Thoracic aorta (tissue), 2 donors: ENCODE measurements at regions not wholly inside any gene's neighbourhood (a gene's known extent, or its start where the extent isn't known, plus 50 kb on each side); places are given as distances from the start of the nearest gene placed in this dataset.

Experiments
- ATAC-seq: fragments of 150-250 bp; one replicate; pipeline ENCODE4 v1.8.0; 2017; ENCODE audit warnings: low read depth; ENCODE audit not compliant: insufficient number of reproducible peaks, low FRiP score
- DNase-seq: peaks from one replicate; pipeline ENCODE4 v3.0.0-alpha.2; 2020; ENCODE audit warnings: low spot score
- H3K27ac ChIP-seq, 2 donors: fragments of 200-600 bp; sonication (generic); 1 replicate in 1 of 2; 2 replicates in 1 of 2; pipeline ENCODE4 v1.5.1; 2016; ENCODE audit warnings: mild to moderate bottlenecking in 2 of 2, moderate library complexity in 2 of 2
- H3K27me3 ChIP-seq: fragments of 200-600 bp; sonication (generic); replicated peaks from 2 replicates; pipeline ENCODE4 v1.6.0; 2016; ENCODE audit warnings: mild to moderate bottlenecking; ENCODE audit not compliant: insufficient read depth
- H3K36me3 ChIP-seq: fragments of 200-600 bp; sonication (generic); one replicate; pipeline ENCODE4 v1.5.1; 2016
- H3K4me1 ChIP-seq, 2 donors: fragments of 200-600 bp; sonication (generic); 1 replicate in 1 of 2; 2 replicates in 1 of 2; pipeline versions ENCODE4 v1.5.1 to v1.6.0; 2016; ENCODE audit warnings: low read depth in 2 of 2, mild to moderate bottlenecking in 1 of 2; ENCODE audit not compliant: control insufficient read depth in 1 of 2
- H3K4me3 ChIP-seq: fragments of 200-600 bp; sonication (generic); 2 replicates; pipeline ENCODE4 v1.5.1; 2016; ENCODE audit warnings: mild to moderate bottlenecking
- H3K9me3 ChIP-seq: fragments of 200-600 bp; sonication (generic); 2 replicates; pipeline ENCODE4 v1.5.1; 2016
- TF ChIP-seq, protein P1 (sequence below): fragments of 200-600 bp; sonication (generic); IDR thresholded peaks from one replicate; pipeline ENCODE4 v1.5.1; 2019; ENCODE audit warnings: antibody characterized with exemption

DNA sequence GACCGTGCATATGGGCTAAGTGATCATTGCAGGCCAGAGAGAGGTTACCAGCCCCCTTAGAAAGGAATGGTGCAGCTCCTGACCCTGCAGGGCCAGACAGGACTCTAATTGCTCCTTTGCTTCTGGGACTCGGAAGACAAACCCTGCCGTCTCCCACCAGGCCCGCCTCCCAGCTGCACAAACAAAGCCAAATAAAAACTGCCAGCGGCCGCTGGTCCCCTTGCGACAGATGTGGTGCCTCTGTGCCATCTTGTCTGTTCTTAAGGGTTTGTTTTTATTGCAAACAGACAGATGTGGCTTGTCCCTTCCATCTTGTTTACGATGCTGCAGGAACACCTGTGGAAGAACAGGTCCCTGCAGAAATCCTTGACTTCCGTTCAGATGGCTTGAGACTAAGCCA lies 434.4 kb upstream of the TSHZ3 start:
- ATAC-seq = no peak
- Histone ChIP-seq H3K9me3 (no peaks in the 10 kb centered on the region), H3K27me3 (no peaks in the 10 kb centered on the region), H3K4me1 (no peaks in the 10 kb centered on the region), H3K4me3 (no peak overlapping the region), H3K36me3 (no peaks in the 10 kb centered on the region), H3K27ac (no peak overlapping the region)
- TF ChIP-seq, protein P1, sequence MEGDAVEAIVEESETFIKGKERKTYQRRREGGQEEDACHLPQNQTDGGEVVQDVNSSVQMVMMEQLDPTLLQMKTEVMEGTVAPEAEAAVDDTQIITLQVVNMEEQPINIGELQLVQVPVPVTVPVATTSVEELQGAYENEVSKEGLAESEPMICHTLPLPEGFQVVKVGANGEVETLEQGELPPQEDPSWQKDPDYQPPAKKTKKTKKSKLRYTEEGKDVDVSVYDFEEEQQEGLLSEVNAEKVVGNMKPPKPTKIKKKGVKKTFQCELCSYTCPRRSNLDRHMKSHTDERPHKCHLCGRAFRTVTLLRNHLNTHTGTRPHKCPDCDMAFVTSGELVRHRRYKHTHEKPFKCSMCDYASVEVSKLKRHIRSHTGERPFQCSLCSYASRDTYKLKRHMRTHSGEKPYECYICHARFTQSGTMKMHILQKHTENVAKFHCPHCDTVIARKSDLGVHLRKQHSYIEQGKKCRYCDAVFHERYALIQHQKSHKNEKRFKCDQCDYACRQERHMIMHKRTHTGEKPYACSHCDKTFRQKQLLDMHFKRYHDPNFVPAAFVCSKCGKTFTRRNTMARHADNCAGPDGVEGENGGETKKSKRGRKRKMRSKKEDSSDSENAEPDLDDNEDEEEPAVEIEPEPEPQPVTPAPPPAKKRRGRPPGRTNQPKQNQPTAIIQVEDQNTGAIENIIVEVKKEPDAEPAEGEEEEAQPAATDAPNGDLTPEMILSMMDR = no peak
- DNase-seq = no peak

DNA sequence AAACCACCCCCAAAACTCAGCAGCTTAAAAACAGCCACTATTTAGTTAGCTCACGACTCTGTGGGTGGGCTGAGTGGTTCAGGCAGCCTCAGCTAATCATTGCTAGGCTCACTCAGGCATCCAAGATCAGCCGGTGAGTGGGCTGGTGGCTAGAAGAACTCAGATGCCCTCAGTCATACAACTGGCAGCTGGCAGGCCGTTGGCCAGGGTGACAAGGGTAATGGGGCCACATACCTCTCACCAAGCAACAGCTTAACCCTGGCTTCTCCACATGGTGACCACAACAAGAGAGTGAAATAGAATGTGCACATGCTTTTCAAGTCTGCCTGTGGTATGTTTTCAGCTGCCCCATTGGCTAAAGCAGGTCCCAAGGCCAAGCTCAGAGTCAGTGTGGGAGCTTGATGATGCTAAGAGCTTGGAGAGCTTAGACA lies 435.4 kb upstream of the TSHZ3 start:
- no peaks in the 10 kb centered on the region for H3K9me3 ChIP-seq
- no peaks in the 10 kb centered on the region for H3K27me3 ChIP-seq
- ATAC-seq = no peak
- H3K36me3 ChIP-seq = no peaks in the 10 kb centered on the region
- H3K4me1 ChIP-seq = no peaks in the 10 kb centered on the region
- H3K4me3 ChIP-seq = no peak overlapping the region
- TF ChIP-seq, protein P1 = no peak
- no peak overlapping the region for H3K27ac ChIP-seq
- DNase-seq = no peak

DNA sequence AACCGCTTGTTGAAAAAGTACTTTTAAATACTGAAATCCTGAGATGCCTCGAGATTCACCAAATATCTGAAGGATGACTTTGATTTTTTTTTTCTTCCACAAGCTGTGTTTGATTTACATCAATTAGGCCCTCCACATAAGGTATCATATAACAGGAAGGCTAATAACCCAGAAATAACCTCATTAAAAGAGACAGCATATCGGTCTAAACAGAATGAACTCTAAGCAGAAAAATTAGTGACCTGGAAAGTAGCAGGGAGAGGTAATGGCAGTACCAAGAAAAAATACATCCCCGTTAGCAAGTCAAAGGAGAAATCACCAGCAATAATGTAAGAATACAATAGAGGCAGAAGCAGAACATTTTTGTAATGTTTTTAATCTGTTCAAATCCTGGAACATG lies 452.4 kb upstream of the TSHZ3 start:
- no peak overlapping the region for H3K4me3 ChIP-seq
- H3K36me3 ChIP-seq = no peaks in the 10 kb centered on the region
- TF ChIP-seq, protein P1 = no peak
- H3K4me1 ChIP-seq = no peaks in the 10 kb centered on the region
- no peaks in the 10 kb centered on the region for H3K27me3 ChIP-seq
- H3K27ac ChIP-seq = no peak overlapping the region
- no peaks in the 10 kb centered on the region for H3K9me3 ChIP-seq
- no peak for DNase-seq
- ATAC-seq = no peak

DNA sequence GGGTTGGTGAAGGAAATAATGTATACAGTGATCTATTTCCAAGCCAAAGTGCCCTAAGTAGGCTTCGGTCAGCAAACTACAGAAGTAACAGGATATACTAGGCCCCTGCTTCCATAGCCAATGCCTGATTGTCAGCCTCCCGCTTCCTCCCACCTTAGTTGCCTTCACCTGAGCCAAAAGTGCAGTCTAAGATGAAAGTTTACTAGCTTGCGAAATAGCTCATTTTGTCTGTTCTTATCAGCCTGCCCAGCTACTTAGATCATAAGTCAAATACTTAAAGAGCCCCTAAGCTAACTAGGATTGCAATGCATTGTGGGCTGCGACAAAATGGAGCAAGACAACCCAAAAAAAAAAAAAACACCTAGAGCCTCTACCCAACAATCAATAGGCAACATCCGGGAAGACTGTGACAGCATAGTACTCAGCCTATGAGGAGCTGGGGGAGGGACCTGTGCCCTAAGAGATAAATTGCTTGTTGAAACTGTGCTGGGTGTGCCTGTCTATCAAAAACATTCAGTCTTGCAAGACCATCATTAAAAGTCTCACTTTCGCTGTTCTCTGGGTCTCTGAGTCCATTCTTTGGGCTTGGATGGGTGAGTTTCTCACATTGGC lies 454.7 kb upstream of the TSHZ3 start:
- no peaks in the 10 kb centered on the region for H3K36me3 ChIP-seq
- no peaks in the 10 kb centered on the region for H3K27me3 ChIP-seq
- H3K27ac ChIP-seq = no peak overlapping the region
- no peak overlapping the region for H3K4me3 ChIP-seq
- TF ChIP-seq, protein P1 = no peak
- DNase-seq (no peak), ATAC-seq (no peak)
- no peaks in the 10 kb centered on the region for H3K4me1 ChIP-seq
- H3K9me3 ChIP-seq = no peaks in the 10 kb centered on the region

DNA sequence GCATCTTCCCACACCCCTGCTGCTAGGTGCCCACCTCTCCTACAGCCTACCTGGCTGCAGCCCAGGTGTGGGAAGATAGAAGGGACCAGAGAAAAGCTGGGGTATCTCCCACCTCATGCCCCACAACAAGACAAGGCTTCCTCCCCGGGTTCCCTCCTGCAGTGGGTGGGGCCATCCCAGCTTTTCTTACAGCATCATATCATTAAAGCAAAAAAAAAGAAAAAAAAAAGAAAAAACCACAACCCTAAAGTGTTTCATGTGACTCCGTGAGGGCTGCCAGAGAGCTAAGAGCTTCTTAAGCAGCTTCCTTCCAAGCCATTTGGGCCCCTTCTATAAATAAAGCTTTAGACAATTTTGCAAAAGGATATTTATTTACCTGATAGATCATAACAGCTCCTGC lies 455.4 kb upstream of the TSHZ3 start:
- H3K27me3 ChIP-seq = no peaks in the 10 kb centered on the region
- ATAC-seq = no peak
- TF ChIP-seq, protein P1 = no peak

More for the DNA sequence above, 455.4 kb upstream of the TSHZ3 start:
- H3K27ac ChIP-seq = no peak overlapping the region
- no peak overlapping the region for H3K4me3 ChIP-seq
- H3K36me3 ChIP-seq = no peaks in the 10 kb centered on the region
- DNase-seq = no peak
- no peaks in the 10 kb centered on the region for H3K9me3 ChIP-seq
- no peaks in the 10 kb centered on the region for H3K4me1 ChIP-seq
